Stimulated activated memory B cell treated with anti-CD40 and anti-IgM and Interleukin-4, amounts not matched to agents 10 μg/mL and 1 μg/mL and 100 μg/mL, for 72 hours (primary cell): ENCODE measurements at regions not wholly inside any gene's neighbourhood (a gene's known extent, or its start where the extent isn't known, plus 50 kb on each side); places are given as distances from the start of the nearest gene placed in this dataset.
"Not testable (repeated sequence)": the region's sequence is repeated elsewhere in the genome, so short reads cannot be mapped to it uniquely, and the experiment has no call there.

Experiments used
- ATAC-seq: fragments of 150-1000 bp; cut with Tn5 transposase; 2 replicates; pipeline ENCODE4 v1.10.0; 2021
- H3K27ac Mint-ChIP-seq: one replicate; pipeline ENCODE4 v1.8.0; 2022; ENCODE audit warnings: mild to moderate bottlenecking, mixed read lengths
- H3K27me3 Mint-ChIP-seq: one replicate; pipeline ENCODE4 v1.8.0; 2022; ENCODE audit warnings: mixed read lengths
- H3K36me3 Mint-ChIP-seq: one replicate; pipeline ENCODE4 v1.8.0; 2022; ENCODE audit warnings: mixed read lengths
- H3K4me1 Mint-ChIP-seq: one replicate; pipeline ENCODE4 v1.8.0; 2022; ENCODE audit warnings: mixed read lengths
- H3K4me3 Mint-ChIP-seq: one replicate; pipeline ENCODE4 v1.8.0; 2022; ENCODE audit warnings: mild to moderate bottlenecking, moderate library complexity, mixed read lengths
- H3K9me3 Mint-ChIP-seq: one replicate; pipeline ENCODE4 v1.8.0; 2022; ENCODE audit warnings: mixed read lengths

- Mint-ChIP-seq H3K27me3 (peaks cover 42% of the 10 kb centered on the region), H3K27ac (no peak overlapping the region), H3K36me3 (no peaks in the 10 kb centered on the region), H3K9me3 (peaks cover 2% of the 10 kb centered on the region), H3K4me3 (no peak overlapping the region), H3K4me1 (no peaks in the 10 kb centered on the region)
- no peak for ATAC-seq
These were observed 164.5 kb downstream of the URI1 start for GRCh38 chr19:30106417-30107095.

- no peak for ATAC-seq
- H3K27ac Mint-ChIP-seq = no peak overlapping the region
These were observed 165.2 kb downstream of the URI1 start for GRCh38 chr19:30107251-30107650.

GRCh38 chr19:30109565-30109964, 167.5 kb downstream of the URI1 start:
- Mint-ChIP-seq H3K9me3 (no peaks in the 10 kb centered on the region), H3K4me1 (no peaks in the 10 kb centered on the region), H3K27ac (no peak overlapping the region), H3K4me3 (no peak overlapping the region), H3K36me3 (no peaks in the 10 kb centered on the region), H3K27me3 (peaks cover 34% of the 10 kb centered on the region)
- ATAC-seq = peak; percentile 37

More at GRCh38 chr19:30107251-30107650, 165.2 kb downstream of the URI1 start:
- H3K36me3 Mint-ChIP-seq = no peaks in the 10 kb centered on the region
- H3K9me3 Mint-ChIP-seq = no peaks in the 10 kb centered on the region
- peaks cover 42% of the 10 kb centered on the region for H3K27me3 Mint-ChIP-seq
- H3K4me1 Mint-ChIP-seq = no peaks in the 10 kb centered on the region
- no peak overlapping the region for H3K4me3 Mint-ChIP-seq

GRCh38 chr19:30111021-30111855, 169.2 kb downstream of the URI1 start:
- no peaks in the 10 kb centered on the region for H3K9me3 Mint-ChIP-seq
- no peaks in the 10 kb centered on the region for H3K4me1 Mint-ChIP-seq
- H3K27ac Mint-ChIP-seq = no peak overlapping the region
- no peaks in the 10 kb centered on the region for H3K36me3 Mint-ChIP-seq
- no peak overlapping the region for H3K4me3 Mint-ChIP-seq
- ATAC-seq = no peak
- peaks cover 25% of the 10 kb centered on the region for H3K27me3 Mint-ChIP-seq

- H3K9me3 Mint-ChIP-seq = no peaks in the 10 kb centered on the region
- H3K27me3 Mint-ChIP-seq = peaks cover 16% of the 10 kb centered on the region
- ATAC-seq = peak; percentile 18
- H3K4me3 Mint-ChIP-seq = no peak overlapping the region
- H3K4me1 Mint-ChIP-seq = no peaks in the 10 kb centered on the region
- H3K36me3 Mint-ChIP-seq = no peaks in the 10 kb centered on the region
- H3K27ac Mint-ChIP-seq = no peak overlapping the region
These were observed 170.1 kb downstream of the URI1 start for GRCh38 chr19:30112171-30112570.

- no peak for ATAC-seq
- Mint-ChIP-seq H3K9me3 (no peaks in the 10 kb centered on the region), H3K27me3 (peaks cover 11% of the 10 kb centered on the region)
These were observed 170.6 kb downstream of the URI1 start for GRCh38 chr19:30112666-30113065.

GRCh38 chr19:30113186-30113585, 171.1 kb downstream of the URI1 start:
- Mint-ChIP-seq H3K36me3 (no peaks in the 10 kb centered on the region), H3K4me1 (no peaks in the 10 kb centered on the region), H3K27me3 (peaks cover 9% of the 10 kb centered on the region), H3K9me3 (no peaks in the 10 kb centered on the region), H3K27ac (no peak overlapping the region), H3K4me3 (no peak overlapping the region)
- ATAC-seq = no peak

More at GRCh38 chr19:30112666-30113065, 170.6 kb downstream of the URI1 start:
- Mint-ChIP-seq H3K36me3 (no peaks in the 10 kb centered on the region), H3K4me3 (no peak overlapping the region), H3K4me1 (no peaks in the 10 kb centered on the region), H3K27ac (no peak overlapping the region)

GRCh38 chr19:30114095-30114494, 172.1 kb downstream of the URI1 start:
- H3K9me3 Mint-ChIP-seq, H3K4me3 Mint-ChIP-seq, H3K27ac Mint-ChIP-seq, H3K36me3 Mint-ChIP-seq, H3K27me3 Mint-ChIP-seq, ATAC-seq, H3K4me1 Mint-ChIP-seq: not testable (repeated sequence)

GRCh38 chr19:30115947-30116346, 173.9 kb downstream of the URI1 start:
- Mint-ChIP-seq H3K27me3 (peaks cover 7% of the 10 kb centered on the region), H3K27ac (no peak overlapping the region), H3K36me3 (no peaks in the 10 kb centered on the region), H3K4me3 (no peak overlapping the region), H3K4me1 (no peaks in the 10 kb centered on the region), H3K9me3 (peaks cover 5% of the 10 kb centered on the region)
- no peak for ATAC-seq

GRCh38 chr19:30116530-30116929, 174.5 kb downstream of the URI1 start:
- H3K9me3 Mint-ChIP-seq = peaks cover 8% of the 10 kb centered on the region
- H3K27ac Mint-ChIP-seq = no peak overlapping the region
- no peak overlapping the region for H3K4me3 Mint-ChIP-seq
- H3K4me1 Mint-ChIP-seq = no peaks in the 10 kb centered on the region
- H3K27me3 Mint-ChIP-seq = peaks cover 13% of the 10 kb centered on the region
- no peaks in the 10 kb centered on the region for H3K36me3 Mint-ChIP-seq
- ATAC-seq = no peak

GRCh38 chr19:30116984-30117555, 175.0 kb downstream of the URI1 start:
- no peak overlapping the region for H3K4me3 Mint-ChIP-seq
- H3K9me3 Mint-ChIP-seq = peaks cover 8% of the 10 kb centered on the region
- H3K27ac Mint-ChIP-seq = no peak overlapping the region
- peaks cover 13% of the 10 kb centered on the region for H3K27me3 Mint-ChIP-seq
- ATAC-seq = no peak
- no peaks in the 10 kb centered on the region for H3K4me1 Mint-ChIP-seq
- H3K36me3 Mint-ChIP-seq = no peaks in the 10 kb centered on the region

- ATAC-seq = peak; percentile 29
- Mint-ChIP-seq H3K4me1 (no peaks in the 10 kb centered on the region), H3K4me3 (no peak overlapping the region), H3K27me3 (peaks cover 13% of the 10 kb centered on the region), H3K36me3 (no peaks in the 10 kb centered on the region), H3K27ac (no peak overlapping the region), H3K9me3 (peaks cover 8% of the 10 kb centered on the region)
These were observed 175.7 kb downstream of the URI1 start for GRCh38 chr19:30117636-30118145.

GRCh38 chr19:30118221-30118620, 176.2 kb downstream of the URI1 start:
- ATAC-seq = no peak
- H3K9me3 Mint-ChIP-seq = peaks cover 8% of the 10 kb centered on the region
- H3K27ac Mint-ChIP-seq = no peak overlapping the region
- no peaks in the 10 kb centered on the region for H3K4me1 Mint-ChIP-seq
- H3K4me3 Mint-ChIP-seq = no peak overlapping the region
- H3K27me3 Mint-ChIP-seq = peaks cover 13% of the 10 kb centered on the region
- H3K36me3 Mint-ChIP-seq = no peaks in the 10 kb centered on the region

GRCh38 chr19:30118760-30119159, 176.7 kb downstream of the URI1 start:
- H3K9me3 Mint-ChIP-seq = peaks cover 8% of the 10 kb centered on the region
- H3K4me3 Mint-ChIP-seq = no peak overlapping the region
- peaks cover 13% of the 10 kb centered on the region for H3K27me3 Mint-ChIP-seq
- no peaks in the 10 kb centered on the region for H3K36me3 Mint-ChIP-seq
- no peak for ATAC-seq
- H3K4me1 Mint-ChIP-seq = no peaks in the 10 kb centered on the region
- no peak overlapping the region for H3K27ac Mint-ChIP-seq

- H3K27me3 Mint-ChIP-seq = peaks cover 13% of the 10 kb centered on the region
- H3K9me3 Mint-ChIP-seq = peaks cover 8% of the 10 kb centered on the region
- H3K36me3 Mint-ChIP-seq = no peaks in the 10 kb centered on the region
- H3K27ac Mint-ChIP-seq = no peak overlapping the region
- ATAC-seq = no peak
- no peaks in the 10 kb centered on the region for H3K4me1 Mint-ChIP-seq
- no peak overlapping the region for H3K4me3 Mint-ChIP-seq
These were observed 177.3 kb downstream of the URI1 start for GRCh38 chr19:30119180-30119908.
